OCI-LY3 (cell line): ENCODE measurements at regions not wholly inside any gene's neighbourhood (a gene's known extent, or its start where the extent isn't known, plus 50 kb on each side); places are given as distances from the start of the nearest gene placed in this dataset.
A peak's percentile ranks its signal among the peaks of the same experiment; 100 is the strongest.

Source experiments
- H2AFZ ChIP-seq: fragments of 200-600, 300-600 bp; shearing (Covaris generic); 2 replicates; pipeline ENCODE4 v1.6.0; 2014; ENCODE audit warnings: antibody characterized with exemption, low read depth, low read length
- H3K27ac ChIP-seq: fragments of 200-600, 300-600 bp; sonication (generic); 2 replicates; pipeline ENCODE4 v1.5.1; 2014; ENCODE audit warnings: mild to moderate bottlenecking, low read length, moderate library complexity, mixed read lengths
- H3K27me3 ChIP-seq: fragments of 200-600, 300-600 bp; sonication (generic); 2 replicates; pipeline ENCODE4 v1.6.1; 2014; ENCODE audit warnings: low read depth, low read length, mixed read lengths
- H3K36me3 ChIP-seq: fragments of 200-600, 300-600 bp; sonication (generic); replicated peaks from 2 replicates; pipeline ENCODE3; 2014; ENCODE audit warnings: low read depth, low read length, mixed read lengths
- H3K4me1 ChIP-seq: fragments of 300-600, 200-600 bp; sonication (generic); 2 replicates; pipeline ENCODE4 v1.6.1; 2014; ENCODE audit warnings: low read length, mixed read lengths
- H3K4me2 ChIP-seq: fragments of 200-600, 300-600 bp; sonication (generic); 2 replicates; pipeline ENCODE4 v1.6.1; 2014; ENCODE audit warnings: low read length, mixed read lengths
- H3K4me3 ChIP-seq: fragments of 300-600, 200-600 bp; sonication (generic); 2 replicates; pipeline ENCODE4 v1.5.1; 2014; ENCODE audit warnings: antibody characterized with exemption, mild to moderate bottlenecking, low read length, moderate library complexity
- H3K79me2 ChIP-seq: fragments of 300-600, 200-600 bp; shearing (Covaris generic); 2 replicates; pipeline ENCODE4 v1.6.1; 2014; ENCODE audit warnings: mild to moderate bottlenecking, low read length, mixed read lengths
- H3K9ac ChIP-seq: fragments of 300-600, 200-600 bp; shearing (Covaris generic); 2 replicates; pipeline ENCODE4 v1.6.0; 2014; ENCODE audit warnings: mild to moderate bottlenecking, low read length, moderate library complexity
- H3K9me3 ChIP-seq: fragments of 200-600, 300-600 bp; shearing (Covaris generic); 2 replicates; pipeline ENCODE4 v1.6.1; 2014; ENCODE audit warnings: low read length, mixed read lengths; ENCODE audit not compliant: insufficient read depth
- H4K20me1 ChIP-seq: fragments of 200-600, 300-600 bp; sonication (generic); 2 replicates; pipeline ENCODE4 v1.6.1; 2016; ENCODE audit warnings: low read length, mixed read lengths; ENCODE audit not compliant: insufficient read depth
- EZH2phosphoT487 ChIP-seq: fragments of 200-600 bp; shearing (Covaris generic); IDR thresholded peaks from 2 replicates; pipeline ENCODE4 v1.6.1; 2018; ENCODE audit warnings: antibody characterized with exemption, mixed run types, low read depth
- TF ChIP-seq, protein P1 (sequence below): fragments of 200-600, 300-600 bp; sonication (generic); IDR thresholded peaks from 2 replicates; pipeline ENCODE4 v1.5.1; 2014; ENCODE audit warnings: antibody characterized with exemption, low read length, low read depth

- H3K79me2 ChIP-seq = no peaks in the 10 kb centered on the region
- no peaks in the 10 kb centered on the region for H4K20me1 ChIP-seq
- H3K9ac ChIP-seq = no peak overlapping the region
- no peak overlapping the region for H3K27ac ChIP-seq
- no peaks in the 10 kb centered on the region for H3K27me3 ChIP-seq
- no peak overlapping the region for H3K4me2 ChIP-seq
- TF ChIP-seq EZH2phosphoT487 = no peak
- TF ChIP-seq, protein P1, sequence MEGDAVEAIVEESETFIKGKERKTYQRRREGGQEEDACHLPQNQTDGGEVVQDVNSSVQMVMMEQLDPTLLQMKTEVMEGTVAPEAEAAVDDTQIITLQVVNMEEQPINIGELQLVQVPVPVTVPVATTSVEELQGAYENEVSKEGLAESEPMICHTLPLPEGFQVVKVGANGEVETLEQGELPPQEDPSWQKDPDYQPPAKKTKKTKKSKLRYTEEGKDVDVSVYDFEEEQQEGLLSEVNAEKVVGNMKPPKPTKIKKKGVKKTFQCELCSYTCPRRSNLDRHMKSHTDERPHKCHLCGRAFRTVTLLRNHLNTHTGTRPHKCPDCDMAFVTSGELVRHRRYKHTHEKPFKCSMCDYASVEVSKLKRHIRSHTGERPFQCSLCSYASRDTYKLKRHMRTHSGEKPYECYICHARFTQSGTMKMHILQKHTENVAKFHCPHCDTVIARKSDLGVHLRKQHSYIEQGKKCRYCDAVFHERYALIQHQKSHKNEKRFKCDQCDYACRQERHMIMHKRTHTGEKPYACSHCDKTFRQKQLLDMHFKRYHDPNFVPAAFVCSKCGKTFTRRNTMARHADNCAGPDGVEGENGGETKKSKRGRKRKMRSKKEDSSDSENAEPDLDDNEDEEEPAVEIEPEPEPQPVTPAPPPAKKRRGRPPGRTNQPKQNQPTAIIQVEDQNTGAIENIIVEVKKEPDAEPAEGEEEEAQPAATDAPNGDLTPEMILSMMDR = no peak
- H3K4me3 ChIP-seq = no peak overlapping the region
- 0 out of 2 replicates have a peak, but pooled peaks cover 3% of the 10 kb centered on the region for H3K9me3 ChIP-seq
- H3K4me1 ChIP-seq = 0 out of 2 replicates have a peak, but pooled peaks cover 5% of the 10 kb centered on the region
- H3K36me3 ChIP-seq = no peaks in the 10 kb centered on the region
- no peak overlapping the region for H2AFZ ChIP-seq
Measured at GRCh38 chr1:185448591-185449186, 131.6 kb upstream of the IVNS1ABP start.

GRCh38 chr1:185446131-185446530 is 129.1 kb upstream of the IVNS1ABP start:
- Histone ChIP-seq H3K9me3 (0 out of 2 replicates have a peak, but pooled peaks cover 3% of the 10 kb centered on the region), H3K27me3 (no peaks in the 10 kb centered on the region), H2AFZ (0 out of 2 replicates have a peak overlapping the region, but pooled peaks have one; percentile 47), H3K4me3 (no peak overlapping the region), H3K4me2 (no peak overlapping the region), H3K79me2 (no peaks in the 10 kb centered on the region), H3K27ac (no peak overlapping the region), H3K36me3 (no peaks in the 10 kb centered on the region), H3K4me1 (peaks cover 8% of the 10 kb centered on the region), H3K9ac (no peak overlapping the region), H4K20me1 (no peaks in the 10 kb centered on the region)
- TF ChIP-seq, protein P1 = no peak
- no peak for TF ChIP-seq EZH2phosphoT487

DNA sequence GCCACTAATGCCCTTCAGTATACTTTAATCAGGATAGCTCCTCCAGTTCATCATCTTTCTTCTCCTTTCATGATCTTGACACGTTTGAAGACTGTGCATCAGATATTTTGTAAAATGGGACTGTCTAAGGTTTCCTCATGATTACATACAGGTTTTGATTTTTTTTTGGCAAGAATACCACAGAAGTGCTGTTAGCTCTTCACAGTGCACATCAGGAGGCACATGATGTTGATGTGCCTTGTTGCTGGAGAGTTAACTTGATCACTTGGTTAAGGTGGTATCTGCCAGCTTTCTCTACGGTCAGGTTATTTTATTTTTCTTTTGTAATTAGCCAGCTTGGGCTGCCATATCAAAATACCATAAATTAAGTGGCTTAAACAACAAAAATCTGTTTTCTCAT is 128.6 kb upstream of the IVNS1ABP start:
- no peaks in the 10 kb centered on the region for H3K79me2 ChIP-seq
- no peaks in the 10 kb centered on the region for H3K27me3 ChIP-seq
- no peak overlapping the region for H3K27ac ChIP-seq
- no peaks in the 10 kb centered on the region for H4K20me1 ChIP-seq
- H2AFZ ChIP-seq = no peak overlapping the region
- H3K4me1 ChIP-seq = peaks cover 13% of the 10 kb centered on the region
- no peaks in the 10 kb centered on the region for H3K36me3 ChIP-seq
- H3K4me2 ChIP-seq = no peak overlapping the region
- H3K9me3 ChIP-seq = 0 out of 2 replicates have a peak, but pooled peaks cover 3% of the 10 kb centered on the region
- no peak overlapping the region for H3K9ac ChIP-seq
- no peak overlapping the region for H3K4me3 ChIP-seq
- no peak for TF ChIP-seq EZH2phosphoT487
- TF ChIP-seq, protein P1 = no peak

GRCh38 chr1:185444676-185445075 is 127.6 kb upstream of the IVNS1ABP start:
- H3K79me2 ChIP-seq = no peaks in the 10 kb centered on the region
- H3K4me2 ChIP-seq = no peak overlapping the region
- TF ChIP-seq, protein P1 = no peak
- TF ChIP-seq EZH2phosphoT487 = no peak
- H3K27ac ChIP-seq = no peak overlapping the region
- 0 out of 2 replicates have a peak, but pooled peaks cover 3% of the 10 kb centered on the region for H3K9me3 ChIP-seq
- H3K36me3 ChIP-seq = no peaks in the 10 kb centered on the region
- no peaks in the 10 kb centered on the region for H3K27me3 ChIP-seq
- H3K4me1 ChIP-seq = peaks cover 22% of the 10 kb centered on the region
- no peaks in the 10 kb centered on the region for H4K20me1 ChIP-seq
- no peak overlapping the region for H3K4me3 ChIP-seq
- H2AFZ ChIP-seq = no peak overlapping the region
- no peak overlapping the region for H3K9ac ChIP-seq
